Activated CD4-positive, alpha-beta T cell treated with anti-CD3 and anti-CD28 coated beads, Interleukin-2, amount 10 ng/mL, durations not matched to agents 7 days and 5 days (primary cell): ENCODE measurements at regions not wholly inside any gene's neighbourhood (a gene's known extent, or its start where the extent isn't known, plus 50 kb on each side); places are given as distances from the start of the nearest gene placed in this dataset.
"Not testable (repeated sequence)": the region's sequence is repeated elsewhere in the genome, so short reads cannot be mapped to it uniquely, and the experiment has no call there.

ENCODE experiments used
- CTCF ChIA-PET: fragments of 350-600 bp; sonication (Branson Sonifier 250); formaldehyde crosslinking; loops from one replicate; lab custom pipeline; 2021; ENCODE audit warnings: antibody characterized with exemption; lab: Charles Lee
- POLR2A ChIA-PET: fragments of 350-600 bp; sonication (Branson Sonifier 250); formaldehyde crosslinking; loops from one replicate; lab custom pipeline; 2021; ENCODE audit warnings: antibody characterized with exemption; lab: Charles Lee
- DNase-seq: peaks from one replicate; pipeline ENCODE4 v3.0.0-alpha.2; 2020
- H3K27ac Mint-ChIP-seq: one replicate; pipeline ENCODE4 v1.8.0; 2021; ENCODE audit warnings: mild to moderate bottlenecking, moderate library complexity, mixed read lengths
- H3K27me3 Mint-ChIP-seq: one replicate; pipeline ENCODE4 v1.8.0; 2021; ENCODE audit warnings: mixed read lengths
- H3K36me3 Mint-ChIP-seq: one replicate; pipeline ENCODE4 v1.8.0; 2021; ENCODE audit warnings: low read depth, mixed read lengths
- H3K4me1 Mint-ChIP-seq: one replicate; pipeline ENCODE4 v1.8.0; 2021; ENCODE audit warnings: mixed read lengths
- H3K4me3 Mint-ChIP-seq: one replicate; pipeline ENCODE4 v1.8.0; 2021; ENCODE audit warnings: mild to moderate bottlenecking, moderate library complexity, mixed read lengths
- H3K9me3 Mint-ChIP-seq: one replicate; pipeline ENCODE4 v1.8.0; 2021; ENCODE audit warnings: mixed read lengths

DNA sequence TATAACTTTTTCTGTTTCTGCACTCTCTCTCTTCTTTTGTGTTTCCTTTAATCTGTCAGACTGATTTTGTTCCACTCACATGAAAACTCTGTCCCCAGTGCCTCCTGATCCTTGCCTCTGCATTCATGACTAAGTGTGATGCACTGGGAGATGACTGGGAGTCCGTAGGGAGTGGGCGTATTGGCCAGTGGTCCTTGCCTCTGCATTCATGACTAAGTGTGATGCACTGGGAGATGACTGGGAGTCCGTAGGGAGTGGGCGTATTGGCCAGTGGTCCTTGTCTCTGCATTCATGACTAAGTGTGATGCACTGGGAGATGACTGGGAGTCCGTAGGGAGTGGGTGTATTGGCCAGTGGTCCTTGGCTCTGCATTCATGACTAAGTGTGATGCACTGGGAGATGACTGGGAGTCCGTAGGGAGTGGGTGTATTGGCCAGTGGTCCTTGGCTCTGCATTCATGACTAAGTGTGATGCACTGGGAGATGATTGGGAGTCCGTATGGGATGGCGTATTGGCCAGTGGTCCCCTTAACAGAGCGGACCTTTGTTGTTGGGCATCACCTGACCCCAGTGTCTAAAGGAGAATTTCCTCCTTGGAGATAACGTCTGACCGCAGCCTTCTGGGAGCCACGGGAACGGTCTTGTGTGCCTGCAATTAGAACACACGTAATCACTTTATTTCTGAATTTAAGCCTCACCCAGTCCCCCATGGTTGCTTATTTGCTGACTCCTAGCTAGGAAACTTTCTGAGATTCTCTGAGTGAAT lies 266.0 kb downstream of the TRIML1 start:
- H3K4me3 Mint-ChIP-seq, POLR2A ChIA-PET, H3K9me3 Mint-ChIP-seq, H3K27me3 Mint-ChIP-seq, CTCF ChIA-PET, DNase-seq, H3K4me1 Mint-ChIP-seq, H3K27ac Mint-ChIP-seq, H3K36me3 Mint-ChIP-seq: not testable (repeated sequence)

DNA sequence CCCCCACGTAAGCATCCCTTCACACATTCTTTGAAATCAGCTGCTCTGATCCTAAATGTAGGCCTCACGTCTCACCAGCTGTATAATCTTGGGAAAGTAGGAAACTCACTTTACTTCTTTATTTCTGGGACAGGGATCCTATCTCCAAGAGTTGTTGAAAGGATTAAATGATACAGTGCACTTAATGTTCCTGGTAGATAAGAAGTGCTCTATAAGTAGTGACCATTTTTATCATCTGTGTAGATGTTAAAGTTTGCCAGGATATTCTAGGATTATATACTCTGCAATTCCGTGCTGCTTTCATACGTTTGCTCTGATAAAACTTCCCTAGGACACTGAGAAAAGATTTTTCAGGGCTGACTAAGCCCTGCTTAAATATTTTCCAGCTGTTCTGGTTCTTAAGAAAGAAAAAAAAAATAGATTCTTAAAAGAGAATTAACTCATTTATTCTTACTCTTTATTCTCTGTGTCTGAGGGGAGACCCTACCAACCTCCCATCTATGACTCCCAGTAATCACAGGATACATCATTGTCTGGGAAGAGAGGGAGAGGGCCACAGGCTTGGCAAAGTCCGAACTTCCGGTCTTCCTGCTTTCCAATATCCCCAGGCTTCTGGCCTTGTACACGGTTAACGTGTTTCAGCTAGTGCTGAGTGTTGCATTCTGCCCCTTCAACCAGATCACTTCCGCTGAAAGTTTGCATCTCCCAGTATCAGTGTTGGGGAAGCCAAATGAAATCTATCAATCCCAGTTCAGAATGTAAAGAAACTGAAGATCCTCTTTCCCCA lies 269.2 kb downstream of the TRIML1 start:
- H3K36me3 Mint-ChIP-seq: no peaks in the 10 kb centered on the region
- no peaks in the 10 kb centered on the region for H3K27me3 Mint-ChIP-seq
- H3K4me1 Mint-ChIP-seq: no peaks in the 10 kb centered on the region
- no peak overlapping the region for H3K4me3 Mint-ChIP-seq
- peaks cover 9% of the 10 kb centered on the region for H3K9me3 Mint-ChIP-seq
- H3K27ac Mint-ChIP-seq: no peak overlapping the region
- ChIA-PET CTCF (no interaction called here), POLR2A (no interaction called here)
- DNase-seq: no peak

DNA sequence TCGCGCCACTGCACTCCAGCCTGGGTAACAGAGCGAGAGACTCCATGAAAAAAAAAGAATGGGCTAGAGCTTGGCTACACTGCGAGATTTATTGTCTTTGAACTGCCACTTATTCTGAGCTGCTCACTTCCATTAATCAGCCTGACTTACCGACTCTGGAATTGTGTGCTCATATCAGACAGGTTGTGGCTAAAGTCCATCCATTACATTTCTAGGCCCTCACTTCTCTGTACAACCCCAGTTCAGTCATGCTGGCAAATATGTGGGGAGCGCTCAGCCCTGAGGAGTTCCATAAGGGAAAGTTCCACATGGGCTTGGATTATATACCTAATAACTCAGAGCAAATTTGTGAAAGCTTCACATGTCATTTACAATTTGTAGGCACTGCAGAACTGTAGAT lies 270.6 kb downstream of the TRIML1 start:
- Mint-ChIP-seq H3K27ac (no peak overlapping the region), H3K4me1 (no peaks in the 10 kb centered on the region), H3K4me3 (no peak overlapping the region), H3K27me3 (no peaks in the 10 kb centered on the region), H3K36me3 (no peaks in the 10 kb centered on the region), H3K9me3 (peaks cover 9% of the 10 kb centered on the region)
- ChIA-PET CTCF (no interaction called here), POLR2A (no interaction called here)
- no peak for DNase-seq

DNA sequence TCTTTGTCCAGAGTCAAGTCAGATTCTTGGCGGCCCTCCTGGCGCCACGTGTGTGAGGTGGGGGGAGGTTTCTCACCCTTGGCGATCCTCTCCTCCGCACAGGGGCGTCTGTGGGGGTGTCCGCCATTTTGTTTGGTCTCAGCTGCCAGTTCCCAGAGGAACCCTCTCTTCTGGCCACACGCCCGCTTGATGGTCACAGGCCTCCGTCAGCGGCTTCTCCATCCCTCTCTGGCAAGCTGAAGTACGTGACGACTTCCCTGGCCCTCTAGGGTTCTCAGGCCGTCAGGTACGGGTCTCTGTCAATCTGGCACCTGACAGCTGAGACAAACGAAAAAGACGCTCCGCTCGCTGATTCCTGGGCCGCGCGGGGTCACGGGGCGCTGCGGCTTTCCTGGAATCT lies 272.6 kb downstream of the TRIML1 start:
- DNase-seq: no peak
- POLR2A ChIA-PET: no interaction called here
- Mint-ChIP-seq H3K27me3 (no peaks in the 10 kb centered on the region), H3K27ac (no peak overlapping the region), H3K4me1 (no peaks in the 10 kb centered on the region), H3K4me3 (no peak overlapping the region), H3K36me3 (no peaks in the 10 kb centered on the region), H3K9me3 (peaks cover 12% of the 10 kb centered on the region)
- CTCF ChIA-PET: no interaction called here

DNA sequence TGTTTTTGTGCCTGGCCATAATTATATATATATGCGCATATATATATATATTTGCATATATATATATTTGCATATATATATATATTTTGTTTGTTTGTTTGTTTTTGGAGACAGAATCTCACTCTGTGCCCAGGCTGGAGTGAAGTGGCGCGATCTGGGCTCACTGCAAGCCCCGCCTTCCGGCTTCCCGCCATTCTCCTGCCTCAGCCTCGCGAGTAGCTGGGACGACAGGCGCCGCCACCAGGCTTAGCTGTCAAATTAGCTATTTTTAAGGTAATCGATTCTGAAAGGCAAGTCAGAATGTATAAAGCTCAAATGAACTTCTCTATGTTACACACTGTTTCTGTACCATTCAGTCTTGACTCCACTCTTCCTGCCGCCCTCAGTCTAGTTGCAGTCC lies 273.3 kb downstream of the TRIML1 start:
- ChIA-PET POLR2A (no interaction called here), CTCF (no interaction called here)
- Mint-ChIP-seq H3K4me3 (no peak overlapping the region), H3K4me1 (no peaks in the 10 kb centered on the region), H3K9me3 (peaks cover 11% of the 10 kb centered on the region), H3K27me3 (no peaks in the 10 kb centered on the region), H3K36me3 (no peaks in the 10 kb centered on the region), H3K27ac (no peak overlapping the region)
- DNase-seq: no peak

DNA sequence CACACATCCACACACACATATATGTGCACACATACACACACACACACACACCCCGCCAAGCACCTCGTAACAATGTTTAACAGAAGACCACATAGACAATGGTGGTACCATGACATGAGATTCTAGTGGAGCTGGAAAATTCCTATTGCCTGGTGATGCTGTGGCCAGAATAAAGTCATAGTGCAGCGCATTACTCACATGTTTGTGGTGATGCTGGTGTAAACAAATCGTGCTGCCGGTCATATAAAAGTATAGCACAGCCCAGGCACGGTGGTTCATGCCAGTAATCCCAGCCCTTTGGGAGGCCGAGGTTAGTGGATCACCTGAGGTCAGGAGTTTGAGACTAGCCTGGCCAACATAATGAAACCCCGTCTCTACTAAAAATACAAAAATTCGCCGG lies 275.2 kb downstream of the TRIML1 start:
- POLR2A ChIA-PET: no interaction called here
- H3K36me3 Mint-ChIP-seq: no peaks in the 10 kb centered on the region
- H3K4me1 Mint-ChIP-seq: no peaks in the 10 kb centered on the region
- H3K9me3 Mint-ChIP-seq: peaks cover 10% of the 10 kb centered on the region
- no peak overlapping the region for H3K27ac Mint-ChIP-seq
- H3K27me3 Mint-ChIP-seq: no peaks in the 10 kb centered on the region
- no peak for DNase-seq
- CTCF ChIA-PET: interaction anchor here (1.1 kb wide), 1 partner anchor 30 kb away, joined by 3 read pairs; no protein-coding TSS in a partner anchor
- H3K4me3 Mint-ChIP-seq: no peak overlapping the region

DNA sequence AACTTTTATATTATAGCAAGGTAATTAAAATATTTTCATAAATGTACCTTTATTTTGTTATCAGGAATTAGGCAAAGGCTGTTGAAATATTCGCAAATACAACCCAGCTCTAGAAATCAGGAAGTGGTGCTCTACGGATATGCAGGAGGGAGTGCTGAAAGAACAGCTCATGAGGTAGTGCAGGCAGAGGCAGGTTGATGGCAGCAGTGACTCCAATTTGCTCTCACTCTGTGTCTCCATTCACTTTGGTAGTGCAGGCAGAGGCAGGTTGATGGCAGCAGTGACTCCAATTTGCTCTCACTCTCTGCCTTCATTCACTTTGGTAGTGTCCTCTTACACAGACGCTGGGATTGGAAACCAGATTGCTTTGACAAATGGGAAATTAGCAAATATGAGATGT lies 277.9 kb downstream of the TRIML1 start:
- H3K9me3 Mint-ChIP-seq: peaks cover 11% of the 10 kb centered on the region
- H3K27me3 Mint-ChIP-seq: no peaks in the 10 kb centered on the region
- DNase-seq: no peak
- ChIA-PET POLR2A (no interaction called here), CTCF (no interaction called here)
- no peak overlapping the region for H3K27ac Mint-ChIP-seq
- no peaks in the 10 kb centered on the region for H3K4me1 Mint-ChIP-seq
- no peaks in the 10 kb centered on the region for H3K36me3 Mint-ChIP-seq
- no peak overlapping the region for H3K4me3 Mint-ChIP-seq

DNA sequence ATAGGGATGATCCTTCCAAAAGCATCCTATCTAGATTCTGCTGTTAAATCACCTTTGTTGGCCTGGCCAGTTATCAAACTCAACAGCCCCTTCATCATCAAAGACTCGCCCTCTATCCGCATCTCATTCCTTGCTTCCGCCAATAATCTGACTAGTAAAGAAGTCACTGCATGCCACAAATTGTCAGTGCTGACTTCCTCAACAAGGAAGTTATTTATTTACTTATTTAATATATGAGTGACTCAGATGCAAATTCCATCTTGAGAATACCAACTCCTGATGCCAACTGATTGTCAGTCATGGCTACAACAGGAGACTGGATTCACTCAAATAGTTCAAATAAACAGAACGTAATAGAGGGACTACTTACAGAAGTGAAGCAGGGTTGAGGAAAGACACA lies 283.8 kb downstream of the TRIML1 start:
- POLR2A ChIA-PET: no interaction called here
- H3K36me3 Mint-ChIP-seq: no peaks in the 10 kb centered on the region
- no peaks in the 10 kb centered on the region for H3K4me1 Mint-ChIP-seq
- H3K27ac Mint-ChIP-seq: no peak overlapping the region
- no peaks in the 10 kb centered on the region for H3K27me3 Mint-ChIP-seq
- no peak for DNase-seq
- H3K4me3 Mint-ChIP-seq: no peak overlapping the region
- CTCF ChIA-PET: no interaction called here
- peaks cover 4% of the 10 kb centered on the region for H3K9me3 Mint-ChIP-seq

DNA sequence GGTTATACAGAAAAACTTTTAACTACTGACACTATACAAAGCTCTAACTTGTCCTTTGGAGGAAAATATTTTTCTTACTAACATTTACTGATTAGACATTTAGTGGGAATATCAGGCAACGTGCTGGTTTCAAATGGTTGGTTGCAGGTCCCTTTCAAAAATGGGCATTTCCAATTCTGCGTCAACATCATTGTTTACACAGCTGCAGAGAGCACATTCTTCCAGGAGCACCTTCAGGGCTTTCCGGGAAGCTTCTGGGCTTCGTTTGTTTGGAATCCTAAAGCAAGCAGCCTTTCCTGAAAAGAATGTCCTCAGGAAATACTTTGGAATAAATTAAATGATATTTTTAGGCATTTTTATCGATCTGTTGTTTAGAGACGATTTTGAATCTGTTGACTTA lies 289.7 kb downstream of the TRIML1 start:
- DNase-seq: no peak
- H3K4me1 Mint-ChIP-seq: no peaks in the 10 kb centered on the region
- H3K27ac Mint-ChIP-seq: no peak overlapping the region
- no peaks in the 10 kb centered on the region for H3K27me3 Mint-ChIP-seq
- ChIA-PET CTCF (no interaction called here), POLR2A (no interaction called here)
- no peaks in the 10 kb centered on the region for H3K36me3 Mint-ChIP-seq
- H3K9me3 Mint-ChIP-seq: peaks cover 11% of the 10 kb centered on the region
- no peak overlapping the region for H3K4me3 Mint-ChIP-seq

DNA sequence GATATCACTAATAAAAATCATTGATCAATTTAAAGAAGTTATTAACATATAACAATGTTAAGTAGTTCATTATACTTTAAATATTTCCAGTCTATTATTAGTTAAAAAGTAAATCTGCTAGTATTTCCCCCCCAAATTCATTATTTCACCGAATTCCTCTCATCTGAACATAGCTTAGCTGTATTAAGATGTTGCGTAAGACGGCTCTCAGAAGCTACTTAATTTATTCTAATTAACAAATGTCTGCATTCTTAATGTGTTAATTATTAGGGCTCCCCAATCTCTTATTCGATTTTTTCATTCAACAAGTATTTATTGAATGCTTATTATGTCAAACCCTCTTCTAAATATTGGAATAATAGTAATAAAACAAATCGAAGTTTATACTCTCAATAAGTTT lies 290.7 kb downstream of the TRIML1 start:
- Mint-ChIP-seq H3K4me1 (no peaks in the 10 kb centered on the region), H3K36me3 (no peaks in the 10 kb centered on the region), H3K27ac (no peak overlapping the region), H3K9me3 (peaks cover 16% of the 10 kb centered on the region), H3K4me3 (no peak overlapping the region), H3K27me3 (no peaks in the 10 kb centered on the region)
- ChIA-PET POLR2A (no interaction called here), CTCF (no interaction called here)
- no peak for DNase-seq

DNA sequence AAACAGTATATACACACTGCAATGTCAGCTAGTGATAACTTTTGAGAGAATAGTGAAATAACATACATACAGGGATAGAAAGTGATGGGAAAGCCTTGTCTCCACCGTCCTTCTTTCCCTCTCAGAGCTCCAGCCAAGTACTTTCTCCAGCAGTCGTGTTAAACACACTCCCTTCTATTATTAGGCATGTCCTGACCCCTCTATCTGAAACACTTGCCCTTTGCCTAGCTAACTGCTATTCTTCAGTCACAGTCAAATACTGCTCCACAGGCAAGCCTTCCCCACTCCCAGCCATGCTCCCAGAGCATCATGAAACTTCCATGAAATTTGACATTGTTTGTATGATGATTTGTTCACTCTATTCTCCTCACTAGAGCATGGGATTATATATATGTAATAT lies 291.1 kb downstream of the TRIML1 start:
- no peaks in the 10 kb centered on the region for H3K4me1 Mint-ChIP-seq
- ChIA-PET CTCF (no interaction called here), POLR2A (no interaction called here)
- no peaks in the 10 kb centered on the region for H3K27me3 Mint-ChIP-seq
- no peak overlapping the region for H3K27ac Mint-ChIP-seq
- H3K36me3 Mint-ChIP-seq: no peaks in the 10 kb centered on the region
- DNase-seq: no peak
- no peak overlapping the region for H3K4me3 Mint-ChIP-seq
- H3K9me3 Mint-ChIP-seq: peaks cover 16% of the 10 kb centered on the region

DNA sequence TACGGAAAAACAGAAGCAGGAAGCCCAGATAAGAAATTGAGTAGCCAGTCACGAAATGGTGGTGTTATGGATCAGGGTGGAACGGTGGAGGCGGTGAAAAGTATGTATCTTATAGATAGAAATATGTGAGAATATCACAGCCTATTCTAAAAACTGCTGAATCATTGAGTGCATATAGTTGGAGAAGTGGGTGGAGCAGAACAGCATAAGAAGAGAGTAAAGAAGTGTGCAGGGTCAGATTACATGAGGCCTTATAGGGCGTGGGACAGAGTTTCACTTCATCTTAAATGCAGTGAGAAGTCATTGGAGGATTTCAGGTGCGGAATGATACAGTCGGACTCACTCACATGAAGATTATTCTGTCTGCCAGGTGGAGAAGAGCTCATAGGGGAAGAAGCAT lies 293.1 kb downstream of the TRIML1 start:
- POLR2A ChIA-PET: no interaction called here
- Mint-ChIP-seq H3K4me3 (no peak overlapping the region), H3K27ac (no peak overlapping the region), H3K4me1 (no peaks in the 10 kb centered on the region), H3K9me3 (peaks cover 18% of the 10 kb centered on the region), H3K27me3 (no peaks in the 10 kb centered on the region), H3K36me3 (no peaks in the 10 kb centered on the region)
- CTCF ChIA-PET: no interaction called here
- no peak for DNase-seq

DNA sequence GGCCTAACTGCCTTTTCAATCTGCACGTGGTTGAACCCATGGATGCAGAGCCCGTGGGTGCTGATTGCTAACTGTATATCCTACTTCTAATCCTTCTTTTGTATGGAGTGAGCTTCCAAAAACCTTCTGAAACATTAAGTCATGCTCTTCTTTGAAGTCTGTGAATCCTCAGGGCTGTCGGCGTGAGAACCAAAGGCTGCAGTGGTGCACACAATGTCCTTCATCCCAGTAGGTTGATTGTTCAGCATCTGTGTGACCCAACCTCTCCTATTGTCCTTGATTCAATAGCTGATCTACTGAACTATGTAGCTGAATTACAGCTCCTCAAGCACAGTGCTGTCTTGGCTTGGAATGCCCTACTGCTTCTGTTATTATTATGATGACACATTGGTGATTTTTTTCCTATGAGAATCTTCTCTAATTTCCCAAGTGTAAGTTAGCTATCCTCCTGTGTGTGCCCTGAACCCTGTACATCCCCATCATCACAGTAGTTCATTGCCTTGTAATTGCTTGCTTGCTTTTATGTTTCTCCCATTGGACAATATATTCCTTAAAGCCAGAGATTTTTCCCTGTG lies 294.6 kb downstream of the TRIML1 start:
- Mint-ChIP-seq H3K4me1 (no peaks in the 10 kb centered on the region), H3K27me3 (no peaks in the 10 kb centered on the region), H3K36me3 (no peaks in the 10 kb centered on the region), H3K9me3 (peaks cover 22% of the 10 kb centered on the region), H3K27ac (no peak overlapping the region), H3K4me3 (no peak overlapping the region)
- DNase-seq: no peak
- ChIA-PET POLR2A (no interaction called here), CTCF (no interaction called here)
